NCI-H748 (cell line): ENCODE measurements at regions not wholly inside any gene's neighbourhood (a gene's known extent, or its start where the extent isn't known, plus 50 kb on each side); places are given as distances from the start of the nearest gene placed in this dataset.

Experiments
- DNase-seq: peaks from one replicate; lab custom pipeline; 2025; ENCODE audit not compliant: unreplicated experiment; lab: John Stamatoyannopoulos, UW

DNA sequence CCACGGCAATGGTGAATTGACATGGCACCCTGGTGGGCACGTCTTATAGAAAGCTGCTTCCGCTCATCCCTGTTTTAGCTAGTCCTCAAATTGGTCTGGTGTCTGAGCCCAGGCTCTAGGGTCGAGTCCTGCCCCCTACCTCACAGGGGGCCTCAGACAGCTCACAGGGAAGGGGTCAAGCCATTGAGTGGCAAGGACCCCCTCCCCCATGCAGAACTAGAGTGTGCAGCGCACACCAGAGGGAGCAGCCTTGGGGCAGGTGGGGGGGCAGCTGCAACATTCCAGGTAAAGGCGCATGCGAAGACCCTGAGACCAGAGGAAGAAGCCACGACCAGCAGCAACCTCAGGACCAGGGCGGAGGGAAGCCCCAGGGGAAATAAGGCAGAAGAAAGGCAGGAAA lies 240.4 kb upstream of the PPP2R2D start:
- no peak for DNase-seq

DNA sequence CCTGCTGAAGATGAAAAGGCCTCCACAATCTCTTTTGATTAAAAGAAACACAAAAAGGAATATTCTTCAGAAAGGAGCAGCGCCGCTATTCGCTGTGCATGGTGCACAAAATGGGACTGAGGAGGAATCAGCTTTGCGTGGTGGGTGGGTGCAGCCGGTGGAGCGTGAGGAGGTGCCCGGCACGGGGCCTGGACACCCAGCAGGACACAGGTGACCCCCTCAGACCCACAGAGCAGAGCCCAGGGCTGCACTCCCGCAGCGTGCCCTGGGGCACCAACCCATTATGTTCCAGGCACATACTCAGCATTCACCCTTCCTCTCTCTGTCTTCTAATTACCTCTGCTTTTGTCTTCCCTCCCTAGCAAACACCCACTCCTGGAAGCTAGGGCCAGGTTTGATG lies 238.0 kb upstream of the PPP2R2D start:
- DNase-seq: no peak

DNA sequence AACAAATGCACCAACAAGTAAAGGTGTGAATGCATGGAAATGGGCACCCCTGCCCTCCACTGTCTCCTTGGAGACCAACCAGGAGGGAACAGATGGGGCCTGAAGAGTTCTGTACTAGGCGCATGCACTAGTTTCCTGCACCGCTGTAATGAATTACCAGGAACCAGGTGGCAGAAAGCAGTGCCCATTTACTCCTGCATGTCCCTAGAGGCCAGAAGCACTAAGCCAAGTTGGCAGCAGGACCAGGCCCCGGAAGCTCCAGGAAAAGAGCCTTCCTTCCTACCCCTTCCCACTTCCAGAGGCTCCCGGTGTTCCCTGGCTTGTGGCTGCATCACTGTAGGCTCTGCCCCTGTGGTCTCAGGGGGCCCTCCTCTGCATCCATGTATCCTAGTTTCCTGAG lies 237.5 kb upstream of the PPP2R2D start:
- peak; percentile 20 for DNase-seq

DNA sequence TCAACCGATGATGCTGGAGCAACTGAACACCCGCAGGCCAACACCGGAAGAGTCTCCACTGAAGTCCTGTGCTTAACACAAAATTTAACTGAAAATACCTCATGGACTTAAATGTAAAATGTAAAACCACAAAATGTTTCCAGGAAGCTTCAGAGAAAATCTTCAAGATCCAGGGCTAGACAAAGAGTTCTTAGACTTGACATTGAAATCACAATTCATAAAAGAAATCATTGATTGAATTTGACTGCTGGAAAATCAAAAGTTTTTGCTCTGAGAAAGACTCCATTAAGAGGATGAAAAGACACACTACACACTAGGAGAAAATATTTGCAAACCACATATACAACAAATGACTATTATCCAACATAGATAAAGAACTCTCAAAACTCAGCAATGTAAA lies 234.7 kb upstream of the PPP2R2D start:
- no peak for DNase-seq

DNA sequence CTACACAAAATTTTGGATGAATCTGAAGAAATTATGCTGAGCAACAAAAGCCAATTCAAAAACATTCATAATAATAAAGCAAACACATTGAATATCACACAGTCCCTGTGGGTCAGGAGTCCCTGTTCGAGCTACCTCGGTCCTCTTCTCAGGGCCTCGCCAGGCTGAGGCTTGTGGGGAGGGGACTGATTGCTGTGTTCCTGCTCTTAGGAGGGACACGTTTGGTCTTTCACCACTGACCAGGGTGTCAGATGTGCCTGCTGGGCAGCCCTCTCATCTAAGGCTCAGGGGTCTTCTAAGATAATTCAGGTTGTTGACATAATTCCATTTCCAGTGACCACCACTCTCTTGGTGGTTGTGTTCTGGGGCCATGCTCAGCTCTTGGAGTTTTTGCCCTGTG lies 233.8 kb upstream of the PPP2R2D start:
- no peak for DNase-seq

DNA sequence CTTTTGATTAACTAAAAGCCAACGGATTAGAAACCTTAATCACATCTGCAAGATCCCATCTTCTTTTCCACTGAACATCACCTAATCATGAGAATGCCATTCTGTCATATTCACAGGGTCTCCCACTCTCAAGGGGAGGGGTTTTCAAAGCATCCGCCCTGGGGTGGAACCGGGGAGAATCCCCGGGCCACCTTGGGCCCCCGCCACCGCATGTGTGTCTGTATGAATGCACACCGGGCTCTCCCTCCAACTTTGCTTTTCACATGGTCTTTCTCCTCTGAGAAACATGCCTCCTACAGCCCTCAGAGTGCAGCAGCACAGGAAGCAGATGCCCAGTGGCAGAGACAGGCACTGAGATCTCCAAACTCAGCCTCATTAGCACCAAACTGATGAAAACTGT lies 233.2 kb upstream of the PPP2R2D start:
- no peak for DNase-seq

DNA sequence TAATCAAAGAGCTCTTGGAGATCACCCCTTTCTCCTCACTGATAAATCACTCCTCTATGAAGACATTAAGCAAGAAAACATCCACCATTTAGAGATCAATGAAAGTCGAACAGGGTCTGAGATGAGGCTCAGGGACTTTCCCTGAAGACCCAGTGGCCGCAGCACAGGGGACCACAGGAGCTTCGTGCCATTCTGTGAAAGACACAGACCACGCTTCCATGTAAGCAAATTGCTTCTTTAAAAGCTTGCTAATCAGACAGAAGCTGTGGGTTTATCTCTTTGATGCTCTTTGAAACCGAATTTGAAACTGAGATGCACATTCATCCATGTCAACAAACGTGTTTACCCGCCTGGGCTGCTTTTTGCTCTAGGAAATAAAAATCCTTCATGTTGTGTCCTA lies 231.9 kb upstream of the PPP2R2D start:
- DNase-seq: no peak

DNA sequence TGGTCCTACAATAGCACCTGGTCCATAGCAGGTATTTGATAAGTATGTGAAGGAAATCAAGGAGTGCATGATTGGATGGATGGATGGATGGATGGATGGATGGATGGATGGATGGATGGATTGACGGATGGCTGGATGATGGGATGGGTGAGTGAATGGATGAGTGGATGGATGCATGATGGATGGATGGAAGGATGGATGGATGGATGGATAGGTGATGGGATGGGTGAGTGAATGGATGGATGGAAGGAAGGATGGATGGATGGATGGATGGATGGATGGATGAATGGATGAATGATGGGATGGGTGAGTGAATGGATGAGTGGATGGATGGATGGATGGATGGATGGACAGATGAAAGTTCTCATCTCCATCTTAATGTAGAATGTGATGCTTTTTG lies 231.0 kb upstream of the PPP2R2D start:
- no peak for DNase-seq

DNA sequence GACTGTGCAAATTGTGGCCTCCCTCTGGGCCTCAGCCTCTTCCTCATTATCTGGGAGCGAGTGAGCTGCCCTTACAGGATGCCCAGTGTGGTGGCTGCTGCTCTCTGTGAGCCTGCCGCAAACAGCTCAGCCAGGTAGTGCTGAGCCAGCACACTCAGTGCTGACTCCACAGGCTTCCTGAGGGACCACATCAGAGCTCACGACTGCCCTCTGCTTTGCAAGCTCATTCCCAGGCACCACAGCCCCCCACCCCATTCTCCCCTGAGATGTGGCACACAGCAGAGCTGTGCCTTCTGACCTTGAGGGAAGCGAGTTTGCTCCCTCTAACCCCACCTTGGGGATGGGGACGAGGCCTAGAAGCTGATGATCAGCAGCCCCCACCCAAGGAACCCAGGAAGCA lies 230.5 kb upstream of the PPP2R2D start:
- no peak for DNase-seq

DNA sequence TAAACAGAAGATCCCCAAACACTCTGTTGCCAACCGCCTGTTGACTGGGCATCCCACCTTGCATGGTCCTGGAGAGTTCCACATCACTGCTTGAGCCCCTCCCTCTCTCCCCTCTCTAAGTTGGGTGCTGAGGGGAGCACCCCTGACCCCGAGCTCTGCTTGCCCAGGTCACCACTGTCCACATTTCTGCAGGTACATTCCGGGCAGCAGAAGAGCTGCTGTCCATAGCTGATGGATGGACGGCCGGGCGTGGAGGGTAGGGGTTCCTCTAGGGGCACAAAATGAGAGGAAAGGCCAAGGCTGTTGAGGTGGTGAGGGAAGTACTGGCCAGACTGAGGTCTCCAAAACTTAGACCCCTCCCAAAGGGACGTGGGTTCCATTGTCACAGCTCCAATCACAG lies 227.4 kb upstream of the PPP2R2D start:
- DNase-seq: no peak

DNA sequence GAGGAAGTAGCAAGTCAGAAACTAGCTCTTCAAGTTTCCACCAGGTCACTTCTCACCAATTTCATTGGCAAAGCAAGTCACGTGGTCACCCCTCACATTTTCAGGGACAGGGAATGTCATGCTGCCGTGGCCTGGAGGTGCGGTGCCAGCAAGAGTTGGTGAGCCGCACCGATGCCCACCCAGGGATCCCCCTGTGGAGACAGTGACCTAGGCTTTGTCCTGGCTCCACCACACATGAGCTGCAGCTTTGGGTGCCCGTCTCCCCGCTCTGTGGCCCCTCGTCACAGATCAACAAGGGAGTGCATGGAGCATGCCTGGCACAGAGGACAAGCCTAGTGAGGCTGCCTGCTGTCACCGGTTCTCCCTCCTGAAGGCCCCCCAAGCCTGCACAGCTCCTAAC lies 226.7 kb upstream of the PPP2R2D start:
- DNase-seq: no peak

DNA sequence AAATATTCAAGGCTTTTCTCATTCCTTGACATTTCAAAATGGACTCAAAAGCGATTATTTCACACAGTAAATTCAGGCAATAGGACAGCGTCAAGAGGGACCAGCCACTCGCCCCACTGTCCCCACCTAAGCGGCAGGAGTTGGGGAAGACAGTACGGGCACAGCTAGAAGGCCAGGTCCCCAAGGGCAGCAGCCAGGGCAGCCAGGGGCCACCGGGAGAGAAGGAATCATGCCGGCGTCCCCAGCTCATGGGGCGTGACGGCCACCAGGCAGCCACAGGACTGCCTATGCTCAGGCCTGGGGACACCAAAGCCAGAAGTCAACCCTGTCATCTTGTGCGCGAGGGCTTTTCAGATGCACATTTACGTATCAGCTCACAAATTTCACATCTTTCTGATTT lies 225.7 kb upstream of the PPP2R2D start:
- no peak for DNase-seq

DNA sequence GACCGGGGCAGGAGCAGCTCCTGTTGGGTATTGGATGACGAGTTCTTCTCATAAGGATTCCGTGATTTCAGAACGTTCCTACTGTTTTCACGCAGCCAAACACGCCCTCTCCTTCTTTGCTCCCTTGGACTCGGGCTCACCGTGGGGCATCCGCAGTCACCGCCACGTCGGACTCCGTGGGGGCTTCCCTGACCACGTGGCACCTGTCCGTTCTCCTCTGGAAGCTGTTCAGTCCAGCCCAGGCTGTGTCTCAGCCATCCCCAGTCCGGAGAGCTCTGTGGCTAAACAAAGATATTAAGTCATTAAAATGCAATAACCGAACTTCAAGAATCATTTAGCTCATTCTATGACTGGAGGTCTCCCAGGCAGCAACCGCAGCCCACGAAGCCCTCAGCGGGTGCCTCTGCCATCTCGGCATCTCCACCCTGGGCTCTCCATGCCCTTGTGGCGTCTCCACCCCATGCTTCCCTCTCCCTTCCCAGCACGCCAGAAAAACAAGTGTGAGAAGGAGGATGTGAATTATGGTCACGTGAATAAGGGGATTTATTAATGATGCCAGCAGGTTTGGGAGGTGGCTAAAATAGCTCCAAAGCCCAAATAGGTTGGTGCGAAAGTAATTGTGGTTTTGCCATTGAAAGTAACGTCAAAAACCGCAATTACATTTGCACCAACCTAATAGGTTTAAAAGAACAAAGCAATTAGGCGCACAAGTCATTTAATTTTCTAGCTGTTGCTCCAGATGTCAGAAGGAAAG lies 224.6 kb upstream of the PPP2R2D start:
- DNase-seq: peak; percentile 62

DNA sequence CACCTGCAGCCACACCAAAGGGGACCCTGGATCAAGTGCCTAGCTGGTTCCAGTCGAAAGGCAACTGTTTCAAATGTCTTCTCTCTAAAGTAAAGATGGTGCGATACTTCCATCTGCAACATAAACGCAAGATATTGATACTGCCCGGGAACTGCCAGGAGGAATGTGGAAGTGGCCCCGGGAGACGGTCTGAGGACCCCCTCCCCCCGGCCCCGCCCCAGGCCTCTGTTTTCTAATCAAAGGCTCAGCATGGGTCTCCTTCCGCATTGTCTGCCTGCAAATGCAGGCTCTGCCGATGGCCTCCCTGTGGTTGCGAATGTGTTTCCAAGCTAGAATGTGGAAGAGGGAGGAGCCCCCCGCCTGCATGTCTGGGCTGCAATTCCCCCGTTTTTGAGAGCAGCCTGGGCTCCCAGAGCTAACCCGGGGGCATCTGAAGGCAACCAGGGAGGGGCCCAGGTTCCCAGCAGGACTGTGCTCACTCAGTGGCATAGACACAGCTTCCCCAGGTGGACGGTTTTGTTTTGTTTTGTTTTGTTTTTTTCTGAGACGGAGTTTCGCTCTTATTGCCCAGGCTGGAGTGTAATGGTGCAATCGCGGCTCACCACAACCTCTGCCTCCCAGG lies 223.9 kb upstream of the PPP2R2D start:
- peak; percentile 80 for DNase-seq

DNA sequence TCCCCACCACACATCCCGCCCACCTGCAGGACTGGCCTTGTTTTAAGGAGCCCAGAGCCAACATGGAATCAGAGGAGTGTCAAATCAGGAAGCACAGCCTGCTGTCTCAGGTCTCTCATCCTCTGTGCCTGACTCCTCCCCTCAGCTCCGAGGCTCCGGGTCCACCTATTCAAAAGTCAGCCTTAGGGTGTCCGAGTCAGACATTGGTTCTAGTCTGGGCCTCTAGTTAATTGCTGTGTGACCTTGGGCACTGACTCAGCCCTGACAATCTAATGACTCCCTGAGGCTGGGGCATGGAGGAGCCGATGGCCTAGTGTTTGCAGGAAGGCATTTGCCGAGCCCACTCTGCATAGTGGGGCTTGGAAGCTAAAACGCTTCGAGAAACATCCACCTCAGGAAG lies 223.1 kb upstream of the PPP2R2D start:
- DNase-seq: no peak

DNA sequence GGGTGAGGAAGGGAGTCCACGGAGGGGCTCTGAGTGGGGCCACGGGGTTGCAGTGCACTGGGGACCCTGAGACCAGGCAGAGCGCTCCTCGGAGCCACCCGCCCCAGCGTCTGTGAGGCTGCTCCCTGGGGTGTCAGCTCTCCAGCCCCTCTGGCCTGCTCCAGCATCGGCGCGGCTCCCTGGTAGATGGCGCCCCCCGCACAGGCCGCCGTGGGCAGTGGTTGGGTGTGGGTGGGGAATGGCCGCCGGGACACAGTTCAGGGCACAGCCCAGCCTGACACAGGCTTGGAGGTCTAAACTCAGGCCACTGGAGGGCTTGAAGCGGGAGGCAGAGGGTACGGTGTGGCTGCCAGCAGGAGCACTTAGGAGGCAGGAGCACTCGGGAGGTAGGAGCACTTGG lies 222.6 kb upstream of the PPP2R2D start:
- no peak for DNase-seq

DNA sequence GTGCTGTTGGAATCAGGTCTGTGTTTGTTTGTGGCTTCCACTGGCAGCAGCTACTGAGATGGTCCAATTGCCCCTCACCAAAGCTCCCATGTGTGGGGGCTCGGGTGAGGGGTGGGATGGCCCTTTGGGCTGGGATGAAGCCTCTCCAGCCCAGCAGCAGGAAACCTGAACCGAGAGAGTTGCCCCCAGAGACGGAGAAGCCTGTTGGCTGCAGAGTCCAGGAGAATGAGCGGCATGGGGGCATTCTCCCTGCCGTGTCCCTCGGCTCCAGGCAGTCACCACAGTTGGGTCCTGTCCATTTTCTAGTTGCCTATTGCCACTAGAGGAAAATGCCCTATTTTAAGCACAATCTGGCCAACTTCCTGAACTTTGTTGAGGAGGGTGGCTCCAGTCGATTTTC lies 222.2 kb upstream of the PPP2R2D start:
- DNase-seq: no peak

DNA sequence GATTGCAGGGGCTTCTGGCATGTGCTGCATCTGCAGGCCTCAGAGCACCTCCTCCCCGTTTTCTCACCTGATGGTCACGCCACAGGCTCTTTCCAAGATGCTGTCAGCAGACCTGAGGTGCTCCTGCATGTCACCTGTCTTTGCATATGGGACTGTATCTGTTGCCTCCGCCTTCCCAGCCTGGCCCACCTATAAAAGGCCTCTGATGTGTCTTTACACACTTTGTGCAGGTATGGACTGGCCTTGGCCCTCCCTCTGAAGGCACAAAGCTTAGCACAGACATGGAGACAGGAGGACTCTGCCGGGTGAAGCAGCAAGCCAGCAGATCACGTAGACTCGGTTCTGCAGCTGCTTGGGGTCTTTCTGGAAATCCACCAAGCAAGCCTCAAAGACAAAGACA lies 220.9 kb upstream of the PPP2R2D start:
- DNase-seq: no peak

DNA sequence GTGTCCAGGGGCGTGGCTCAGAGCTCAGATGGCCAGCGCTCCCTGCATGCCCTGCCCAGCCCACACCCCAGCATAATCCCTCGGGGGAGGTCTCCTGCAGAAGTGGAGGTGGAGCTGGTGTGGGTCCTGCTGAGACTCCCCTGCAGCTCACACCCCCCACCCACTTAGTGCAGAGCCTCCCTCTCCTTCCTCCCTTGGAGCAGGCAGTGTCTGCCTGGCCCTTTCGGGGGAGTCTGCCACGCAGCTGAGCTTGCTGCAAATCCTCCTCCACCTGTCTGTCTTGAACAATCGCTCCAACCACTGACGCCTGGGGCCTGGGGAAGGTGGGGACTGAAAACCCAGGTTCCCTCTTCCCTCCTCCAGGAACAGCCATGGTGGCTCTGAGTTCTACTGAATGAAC lies 219.7 kb upstream of the PPP2R2D start:
- no peak for DNase-seq

DNA sequence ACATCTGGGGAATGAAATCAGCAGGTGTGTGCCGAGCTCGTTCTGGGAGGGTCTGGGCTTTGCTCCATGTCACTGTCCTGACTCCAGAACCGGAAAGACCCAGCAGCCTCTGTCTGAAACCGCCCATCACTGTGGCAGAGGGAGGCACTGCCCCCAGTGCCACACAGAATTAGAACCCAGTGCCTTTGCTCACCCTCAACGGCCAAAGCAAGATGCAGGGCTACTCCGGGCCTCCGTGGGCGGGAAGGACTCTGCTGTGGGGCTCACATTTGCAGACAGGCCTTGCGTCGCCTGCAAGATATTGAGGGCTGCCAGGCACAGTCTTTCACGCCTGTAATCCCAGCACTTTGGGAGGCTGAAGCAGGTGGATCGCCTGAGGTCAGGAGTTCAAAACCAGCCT lies 219.2 kb upstream of the PPP2R2D start:
- no peak for DNase-seq

DNA sequence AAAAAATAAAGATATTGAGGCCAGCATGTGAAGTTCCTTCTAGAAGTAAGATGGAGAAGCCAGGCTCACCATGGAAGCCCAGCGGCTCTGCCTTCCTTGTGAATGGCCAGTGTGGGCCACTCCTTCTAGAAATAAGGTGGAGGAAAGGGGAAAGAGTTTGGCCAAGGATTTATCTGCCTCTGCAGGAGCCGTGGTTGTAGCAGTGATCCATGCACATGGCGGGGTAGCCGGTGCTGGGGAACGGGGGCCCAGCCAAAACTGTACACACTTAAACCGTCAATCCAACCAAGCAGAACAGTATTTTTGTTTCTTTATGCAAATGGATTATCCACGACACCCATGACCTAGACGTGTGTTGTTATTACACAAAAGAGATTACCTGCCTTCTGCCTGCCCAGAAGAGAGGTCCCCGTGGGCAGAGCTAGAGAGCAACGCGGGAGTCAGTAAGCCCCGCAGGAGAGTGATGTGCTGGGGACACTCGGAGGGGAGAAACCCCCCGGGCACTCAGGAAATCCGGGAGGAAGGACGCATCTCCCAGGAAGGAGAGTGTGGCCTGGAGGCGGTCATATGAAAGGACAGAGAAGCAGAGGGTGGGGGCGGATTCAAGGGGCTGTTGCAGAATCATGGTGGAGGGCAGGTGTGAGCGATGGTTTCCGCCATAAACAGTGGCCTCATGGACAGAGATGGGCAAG lies 218.4 kb upstream of the PPP2R2D start:
- DNase-seq: no peak

DNA sequence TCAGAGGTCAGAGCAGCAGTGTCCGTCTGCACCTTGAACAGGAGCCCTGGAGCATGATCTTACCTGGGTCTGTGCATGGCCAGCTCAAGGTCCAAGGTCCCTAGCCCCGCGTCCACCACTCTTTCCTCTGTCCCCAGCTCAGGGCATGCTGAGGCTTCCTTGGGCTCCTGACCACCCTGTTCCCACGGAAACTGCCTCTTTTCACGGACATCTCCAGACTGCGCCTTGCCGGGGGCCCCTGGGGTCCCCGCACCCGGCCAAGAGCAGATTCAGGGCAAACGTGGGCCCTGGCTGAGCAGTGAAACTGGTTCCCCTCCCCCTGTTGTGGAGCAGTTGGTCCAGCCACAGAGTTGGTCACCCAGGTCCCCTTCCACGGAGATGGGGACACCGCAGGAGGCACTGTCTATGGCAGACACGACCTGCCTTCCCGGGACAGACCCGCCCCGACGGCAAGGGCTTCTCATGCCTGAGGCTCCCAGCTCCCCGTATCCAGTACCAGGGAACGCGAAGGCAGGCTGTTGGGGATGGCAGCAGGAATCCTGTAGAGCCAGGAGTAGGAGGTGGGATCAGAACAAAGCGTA lies 217.4 kb upstream of the PPP2R2D start:
- no peak for DNase-seq
